GM23338 (cell line): ENCODE measurements at regions not wholly inside any gene's neighbourhood (a gene's known extent, or its start where the extent isn't known, plus 50 kb on each side); places are given as distances from the start of the nearest gene placed in this dataset.

Source experiments
- ATAC-seq: fragments of 200-7000 bp; cut with Tn5 transposase; 3 replicates; pipeline ENCODE4 v1.9.1; 2020
- DNase-seq: peaks from one replicate; pipeline ENCODE4 v3.0.0-alpha.2; 2015; ENCODE audit warnings: low spot score
- H2AFZ ChIP-seq: fragments of 200-600 bp; sonication (generic); 2 replicates; pipeline ENCODE4 v1.8.0; 2016; ENCODE audit warnings: antibody characterized with exemption, mild to moderate bottlenecking, moderate library complexity
- H3F3A ChIP-seq: fragments of 200-600 bp; sonication (generic); replicated peaks from 2 replicates; pipeline ENCODE4 v1.8.0; 2017; ENCODE audit warnings: antibody characterized with exemption, mixed run types, low read depth
- H3K27ac ChIP-seq: fragments of 200-600 bp; sonication (generic); 2 replicates; pipeline ENCODE4 v1.6.1; 2016; ENCODE audit warnings: low read depth
- H3K27me3 ChIP-seq: fragments of 200-600 bp; sonication (generic); 2 replicates; pipeline ENCODE4 v1.8.0; 2016; ENCODE audit warnings: mild to moderate bottlenecking, mixed run types, moderate library complexity; ENCODE audit not compliant: insufficient read depth
- H3K36me3 ChIP-seq: fragments of 200-600 bp; sonication (generic); 2 replicates; pipeline ENCODE4 v1.8.0; 2016; ENCODE audit warnings: mild to moderate bottlenecking; ENCODE audit not compliant: insufficient read depth
- H3K4me1 ChIP-seq: fragments of 200-600 bp; sonication (generic); 2 replicates; pipeline ENCODE4 v1.8.0; 2016; ENCODE audit warnings: mild to moderate bottlenecking, moderate library complexity; ENCODE audit not compliant: insufficient read depth
- H3K4me2 ChIP-seq: fragments of 200-600 bp; sonication (generic); 2 replicates; pipeline ENCODE4 v1.7.1; 2017; ENCODE audit warnings: mixed run types
- H3K4me3 ChIP-seq: fragments of 200-600 bp; sonication (generic); 2 replicates; pipeline ENCODE4 v1.6.1; 2016; ENCODE audit warnings: mixed run types
- H3K79me2 ChIP-seq: fragments of 200-600 bp; sonication (generic); replicated peaks from 2 replicates; pipeline ENCODE4 v1.8.0; 2017; ENCODE audit warnings: mild to moderate bottlenecking; ENCODE audit not compliant: insufficient read depth
- H3K9me2 ChIP-seq: fragments of 200-600 bp; sonication (generic); 2 replicates; pipeline ENCODE4 v1.8.0; 2017; ENCODE audit not compliant: insufficient read depth
- H4K20me1 ChIP-seq: fragments of 200-600 bp; sonication (generic); replicated peaks from 2 replicates; pipeline ENCODE4 v1.8.0; 2017; ENCODE audit warnings: mild to moderate bottlenecking; ENCODE audit not compliant: insufficient read depth
- H3K27ac Mint-ChIP-seq: 2 replicates; pipeline ENCODE4 v1.8.0; 2020; ENCODE audit warnings: inconsistent platforms, mild to moderate bottlenecking, moderate library complexity, mixed read lengths
- H3K27me3 Mint-ChIP-seq: 3 replicates; pipeline ENCODE4 v1.8.0; 2022; ENCODE audit warnings: low read depth, mild to moderate bottlenecking, moderate library complexity, mixed read lengths, inconsistent platforms; ENCODE audit not compliant: insufficient read depth, poor library complexity
- H3K36me3 Mint-ChIP-seq: 3 replicates; pipeline ENCODE4 v1.8.0; 2021; ENCODE audit warnings: low read depth, mild to moderate bottlenecking, inconsistent platforms, moderate library complexity, mixed read lengths
- H3K4me1 Mint-ChIP-seq: 3 replicates; pipeline ENCODE4 v1.8.0; 2020; ENCODE audit warnings: mild to moderate bottlenecking, inconsistent platforms, mixed read lengths
- H3K4me3 Mint-ChIP-seq: 3 replicates; pipeline ENCODE4 v1.8.0; 2021; ENCODE audit warnings: moderate library complexity, mild to moderate bottlenecking, inconsistent platforms, mixed read lengths
- H3K9me3 Mint-ChIP-seq: 3 replicates; pipeline ENCODE4 v1.8.0; 2020; ENCODE audit warnings: moderate library complexity, mild to moderate bottlenecking, inconsistent platforms, mixed read lengths
- CREB1 ChIP-seq: fragments of 250-450 bp; sonication (Bioruptor Pico); IDR thresholded peaks from 2 replicates; pipeline ENCODE4 v1.5.0; 2020; ENCODE audit warnings: low read depth, mild to moderate bottlenecking, moderate library complexity
- ETS1 ChIP-seq: IDR thresholded peaks from 2 replicates; pipeline ENCODE4 v1.6.1; 2016; ENCODE audit warnings: antibody characterized with exemption
- EZH2 ChIP-seq: fragments of 200-600 bp; sonication (generic); IDR thresholded peaks from one replicate; pipeline ENCODE4 v1.8.0; 2017; ENCODE audit warnings: antibody characterized with exemption, mild to moderate bottlenecking, low read depth; ENCODE audit not compliant: unreplicated experiment
- EZH2phosphoT487 ChIP-seq: fragments of 200-600 bp; sonication (generic); IDR thresholded peaks from one replicate; pipeline ENCODE4 v1.8.1; 2018; ENCODE audit warnings: antibody characterized with exemption; ENCODE audit not compliant: unreplicated experiment
- JUNB ChIP-seq: IDR thresholded peaks from one replicate; pipeline ENCODE4 v1.6.1; 2016; ENCODE audit warnings: antibody characterized with exemption; ENCODE audit not compliant: unreplicated experiment
- NANOG ChIP-seq: IDR thresholded peaks from 2 replicates; pipeline ENCODE4 v1.6.1; 2016; ENCODE audit warnings: antibody characterized with exemption, borderline replicate concordance
- POLR2AphosphoS5 ChIP-seq: IDR thresholded peaks from 2 replicates; pipeline ENCODE4 v1.6.1; 2016; ENCODE audit warnings: antibody characterized with exemption, low read depth
- REST ChIP-seq: IDR thresholded peaks from one replicate; pipeline ENCODE4 v1.6.1; 2018; ENCODE audit warnings: antibody characterized with exemption; ENCODE audit not compliant: unreplicated experiment
- STAT1 ChIP-seq: IDR thresholded peaks from one replicate; pipeline ENCODE4 v1.6.1; 2016; ENCODE audit warnings: antibody characterized with exemption; ENCODE audit not compliant: unreplicated experiment
- ZNF114 ChIP-seq: fragments of 250-450 bp; sonication (Bioruptor Pico); IDR thresholded peaks from 2 replicates; pipeline ENCODE4 v1.5.0; 2020; ENCODE audit warnings: mild to moderate bottlenecking, moderate library complexity
- ZNF331 ChIP-seq: fragments of 250-450 bp; sonication (Bioruptor Pico); IDR thresholded peaks from 2 replicates; pipeline ENCODE4 v1.5.0; 2020; ENCODE audit warnings: low read depth, mild to moderate bottlenecking, moderate library complexity
- ZNF462 ChIP-seq: fragments of 250-450 bp; sonication (Bioruptor Pico); IDR thresholded peaks from 2 replicates; pipeline ENCODE4 v1.5.0; 2020; ENCODE audit warnings: mild to moderate bottlenecking, moderate library complexity
- TF ChIP-seq, protein P1 (sequence below), 2 experiments: fragments of 200-600 bp in 1 of 2; sonication (generic) in 1 of 2; conservative IDR thresholded peaks; 2 replicates each; pipeline versions ENCODE4 v1.5.1 to v1.6.1; 2016 to 2017; ENCODE audit warnings: antibody characterized with exemption in 2 of 2, low read depth in 2 of 2, mild to moderate bottlenecking in 2 of 2, moderate library complexity in 1 of 2

DNA sequence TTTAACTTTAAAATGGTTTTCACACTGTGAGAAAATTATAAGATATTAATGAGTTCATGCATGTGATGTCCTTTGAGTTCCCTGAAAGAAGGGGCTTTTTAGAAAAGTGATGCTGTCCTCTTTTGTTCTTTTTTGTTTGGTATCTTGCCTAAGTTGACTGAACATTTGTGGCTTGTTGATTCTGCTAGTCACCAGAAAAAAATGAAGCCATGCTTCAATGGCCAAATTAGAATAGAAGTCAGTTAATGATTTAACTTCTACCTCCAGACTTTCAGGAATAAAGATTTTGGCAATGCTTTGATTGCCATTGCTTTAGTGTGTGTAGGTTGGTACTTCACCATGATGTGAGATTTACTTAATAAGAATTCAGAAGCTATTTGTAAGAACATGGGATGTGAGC lies 260.6 kb upstream of the NECTIN3 start:
- no peak overlapping the region for H3K4me2 ChIP-seq
- no peak for ATAC-seq
- no peaks in the 10 kb centered on the region for H3K36me3 ChIP-seq
- no peaks in the 10 kb centered on the region for H3K4me1 ChIP-seq
- no peaks in the 10 kb centered on the region for H3K79me2 ChIP-seq
- H3K27ac ChIP-seq, result no peak overlapping the region
- no peaks in the 10 kb centered on the region for H3K36me3 Mint-ChIP-seq
- H3K4me1 Mint-ChIP-seq, result no peaks in the 10 kb centered on the region
- no peaks in the 10 kb centered on the region for H4K20me1 ChIP-seq
- H3K9me2 ChIP-seq, result no peaks in the 10 kb centered on the region; the same call in 1 of the 2 replicates
- no peak overlapping the region for H3K4me3 Mint-ChIP-seq
- DNase-seq, result no peak
- TF ChIP-seq ETS1 (no peak), CREB1 (CRISPR knock-in tag) (no peak), POLR2AphosphoS5 (no peak), ZNF331 (CRISPR knock-in tag) (no peak), STAT1 (no peak), REST (no peak), ZNF462 (CRISPR knock-in tag) (no peak), JUNB (no peak), EZH2 (no peak), NANOG (no peak), ZNF114 (no peak), EZH2phosphoT487 (no peak)
- TF ChIP-seq, protein P1, sequence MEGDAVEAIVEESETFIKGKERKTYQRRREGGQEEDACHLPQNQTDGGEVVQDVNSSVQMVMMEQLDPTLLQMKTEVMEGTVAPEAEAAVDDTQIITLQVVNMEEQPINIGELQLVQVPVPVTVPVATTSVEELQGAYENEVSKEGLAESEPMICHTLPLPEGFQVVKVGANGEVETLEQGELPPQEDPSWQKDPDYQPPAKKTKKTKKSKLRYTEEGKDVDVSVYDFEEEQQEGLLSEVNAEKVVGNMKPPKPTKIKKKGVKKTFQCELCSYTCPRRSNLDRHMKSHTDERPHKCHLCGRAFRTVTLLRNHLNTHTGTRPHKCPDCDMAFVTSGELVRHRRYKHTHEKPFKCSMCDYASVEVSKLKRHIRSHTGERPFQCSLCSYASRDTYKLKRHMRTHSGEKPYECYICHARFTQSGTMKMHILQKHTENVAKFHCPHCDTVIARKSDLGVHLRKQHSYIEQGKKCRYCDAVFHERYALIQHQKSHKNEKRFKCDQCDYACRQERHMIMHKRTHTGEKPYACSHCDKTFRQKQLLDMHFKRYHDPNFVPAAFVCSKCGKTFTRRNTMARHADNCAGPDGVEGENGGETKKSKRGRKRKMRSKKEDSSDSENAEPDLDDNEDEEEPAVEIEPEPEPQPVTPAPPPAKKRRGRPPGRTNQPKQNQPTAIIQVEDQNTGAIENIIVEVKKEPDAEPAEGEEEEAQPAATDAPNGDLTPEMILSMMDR (conservative IDR thresholded peaks at IDR 0.05; ENCODE audit: low read depth in 2 of 2), result no peak
- H3K9me3 Mint-ChIP-seq, result no peaks in the 10 kb centered on the region
- no peak overlapping the region; the same call in 1 of the 2 replicates for H3K27ac Mint-ChIP-seq
- no peaks in the 10 kb centered on the region for H3K27me3 ChIP-seq
- no peak overlapping the region for H3K4me3 ChIP-seq
- H3K27me3 Mint-ChIP-seq, result no peaks in the 10 kb centered on the region
- no peak overlapping the region for H2AFZ ChIP-seq
- H3F3A ChIP-seq, result no peaks in the 10 kb centered on the region
